ENCODE measurements at regions not wholly inside any gene's neighbourhood (a gene's known extent, or its start where the extent isn't known, plus 50 kb on each side); places are given as distances from the start of the nearest gene placed in this dataset.

GRCh38 chr21:35231090-35231489 is 182.0 kb upstream of the RUNX1 start:
- TF ChIP-seq ZNF16 (tag by site-specific recombination; IDR thresholded peaks at IDR 0.05; ENCODE audit: low read depth) = no peak
- no peak for TF ChIP-seq KLF7 (tag by site-specific recombination; IDR thresholded peaks at IDR 0.05; ENCODE audit: borderline replicate concordance)
- no peak for TF ChIP-seq ZSCAN16 (tag by site-specific recombination; IDR thresholded peaks at IDR 0.05)
- TF ChIP-seq ZNF133 (tag by site-specific recombination; IDR thresholded peaks at IDR 0.05) = no peak
- TF ChIP-seq KLF9 (tag by site-specific recombination; IDR thresholded peaks at IDR 0.05; ENCODE audit: low read depth) = no peak
- no peak for TF ChIP-seq PBX3 (CRISPR knock-in tag; IDR thresholded peaks at IDR 0.05)
- no peak for TF ChIP-seq GLI4 (tag by site-specific recombination; IDR thresholded peaks at IDR 0.05)
- TF ChIP-seq ZNF132 (tag by site-specific recombination; IDR thresholded peaks at IDR 0.05; ENCODE audit: borderline replicate concordance) = no peak
- no peak for TF ChIP-seq TRIM28 (IDR thresholded peaks at IDR 0.05; ENCODE audit: borderline replicate concordance, low read length)
- TF ChIP-seq ZNF560 (tag by site-specific recombination; IDR thresholded peaks at IDR 0.05; ENCODE audit: borderline replicate concordance) = no peak
- no peak for TF ChIP-seq EGR2 (tag by site-specific recombination; IDR thresholded peaks at IDR 0.05; ENCODE audit: low read depth)
- no peak for TF ChIP-seq BCL11B (tag by site-specific recombination; IDR thresholded peaks at IDR 0.05; ENCODE audit: low read depth)
- no peak for TF ChIP-seq ZNF792 (tag by site-specific recombination; IDR thresholded peaks at IDR 0.05)
- TF ChIP-seq INSM2 (tag by site-specific recombination; IDR thresholded peaks at IDR 0.05) = no peak
- TF ChIP-seq ZSCAN4 (tag by site-specific recombination; IDR thresholded peaks at IDR 0.05) = no peak
- no peak for TF ChIP-seq SP3 (tag by site-specific recombination; IDR thresholded peaks at IDR 0.05)
- H3K27ac ChIP-seq (ENCODE audit: extremely low read depth, low read depth, low read length) = no peak overlapping the region
- ChIA-PET CTCF (interaction anchor here (1.4 kb wide), 1 partner anchor 23 kb away, joined by 3 read pairs; no protein-coding TSS in a partner anchor), POLR2A (no interaction called here)
- H3K4me3 ChIP-seq (ENCODE audit: low read depth, low read length) = no peak overlapping the region
- H3K9me3 ChIP-seq (ENCODE audit: control insufficient read depth, insufficient read depth, low read depth, low read length) = no peaks in the 10 kb centered on the region
- no peaks in the 10 kb centered on the region for H3K36me3 ChIP-seq (ENCODE audit: control insufficient read depth in 2 of 2, insufficient read depth in 1 of 2, low read length in 2 of 2)
- H3K4me1 ChIP-seq (ENCODE audit: control insufficient read depth, insufficient read depth, low read length) = peaks cover 3% of the 10 kb centered on the region; the same call in 1 of the 2 replicates

GRCh38 chr21:35229290-35229689 is 180.2 kb upstream of the RUNX1 start:
- Histone ChIP-seq H3K4me3 (ENCODE audit: low read depth, low read length) (no peak overlapping the region), H3K36me3 (ENCODE audit: control insufficient read depth in 2 of 2, insufficient read depth in 1 of 2, low read length in 2 of 2) (no peaks in the 10 kb centered on the region), H3K9me3 (ENCODE audit: control insufficient read depth, insufficient read depth, low read depth, low read length) (no peaks in the 10 kb centered on the region), H3K27ac (ENCODE audit: extremely low read depth, low read depth, low read length) (no peak overlapping the region), H3K4me1 (ENCODE audit: control insufficient read depth, insufficient read depth, low read length) (peaks cover 3% of the 10 kb centered on the region; the same call in 1 of the 2 replicates)
- TF ChIP-seq ZBTB17 (tag by site-specific recombination; IDR thresholded peaks at IDR 0.05) (no peak), ZNF585B (tag by site-specific recombination; IDR thresholded peaks at IDR 0.05) (no peak), ZNF623 (tag by site-specific recombination; IDR thresholded peaks at IDR 0.05) (no peak), KLF1 (tag by site-specific recombination; IDR thresholded peaks at IDR 0.05) (no peak), ZNF501 (tag by site-specific recombination; IDR thresholded peaks at IDR 0.05) (no peak), ZNF768 (tag by site-specific recombination; IDR thresholded peaks at IDR 0.05) (no peak), ZNF521 (tag by site-specific recombination; IDR thresholded peaks at IDR 0.05) (no peak), ZNF146 (tag by site-specific recombination; IDR thresholded peaks at IDR 0.05) (no peak), OSR2 (tag by site-specific recombination; IDR thresholded peaks at IDR 0.05) (no peak), ZNF350 (tag by site-specific recombination; IDR thresholded peaks at IDR 0.05) (no peak), ZNF776 (tag by site-specific recombination; IDR thresholded peaks at IDR 0.05; ENCODE audit: borderline replicate concordance) (no peak), ZBTB20 (tag by site-specific recombination; IDR thresholded peaks at IDR 0.05) (no peak)
- ChIA-PET POLR2A (no interaction called here), CTCF (no interaction called here)

Measured in HEK293 (cell line).